ENCODE measurements at regions not wholly inside any gene's neighbourhood (a gene's known extent, or its start where the extent isn't known, plus 50 kb on each side); places are given as distances from the start of the nearest gene placed in this dataset.

DNA sequence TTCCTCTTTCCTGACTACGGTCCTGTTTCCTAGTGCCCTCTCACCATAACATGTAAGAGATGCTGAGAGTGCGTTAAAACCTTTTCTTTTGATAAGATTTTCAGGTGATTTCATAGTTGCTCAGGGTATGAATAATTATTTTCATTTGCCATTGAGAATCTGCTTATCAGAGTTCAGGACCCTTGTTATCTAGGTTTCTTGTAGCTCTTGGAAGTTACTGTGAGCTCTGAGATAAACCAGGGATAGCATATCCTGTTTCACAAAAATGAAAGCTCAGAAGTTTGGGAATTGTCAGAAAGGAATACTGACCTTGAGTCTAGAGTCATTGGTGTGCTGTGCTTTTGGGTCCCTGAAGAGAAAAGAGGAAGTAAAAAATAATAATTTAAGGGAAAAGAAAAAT lies 76.8 kb upstream of the PRKG1 start:
- TF ChIP-seq CREB1 (CRISPR knock-in tag; IDR thresholded peaks at IDR 0.05; ENCODE audit: low read depth) (no peak), POLR2AphosphoS5 (IDR thresholded peaks at IDR 0.05; ENCODE audit: low read depth) (no peak), EZH2phosphoT487 (IDR thresholded peaks at IDR 0.05; ENCODE audit: unreplicated experiment) (no peak), NANOG (IDR thresholded peaks at IDR 0.05; ENCODE audit: borderline replicate concordance) (no peak), EZH2 (IDR thresholded peaks at IDR 0.05; ENCODE audit: low read depth, unreplicated experiment) (no peak), JUNB (IDR thresholded peaks at IDR 0.05; ENCODE audit: unreplicated experiment) (no peak)
- TF ChIP-seq, protein P1, sequence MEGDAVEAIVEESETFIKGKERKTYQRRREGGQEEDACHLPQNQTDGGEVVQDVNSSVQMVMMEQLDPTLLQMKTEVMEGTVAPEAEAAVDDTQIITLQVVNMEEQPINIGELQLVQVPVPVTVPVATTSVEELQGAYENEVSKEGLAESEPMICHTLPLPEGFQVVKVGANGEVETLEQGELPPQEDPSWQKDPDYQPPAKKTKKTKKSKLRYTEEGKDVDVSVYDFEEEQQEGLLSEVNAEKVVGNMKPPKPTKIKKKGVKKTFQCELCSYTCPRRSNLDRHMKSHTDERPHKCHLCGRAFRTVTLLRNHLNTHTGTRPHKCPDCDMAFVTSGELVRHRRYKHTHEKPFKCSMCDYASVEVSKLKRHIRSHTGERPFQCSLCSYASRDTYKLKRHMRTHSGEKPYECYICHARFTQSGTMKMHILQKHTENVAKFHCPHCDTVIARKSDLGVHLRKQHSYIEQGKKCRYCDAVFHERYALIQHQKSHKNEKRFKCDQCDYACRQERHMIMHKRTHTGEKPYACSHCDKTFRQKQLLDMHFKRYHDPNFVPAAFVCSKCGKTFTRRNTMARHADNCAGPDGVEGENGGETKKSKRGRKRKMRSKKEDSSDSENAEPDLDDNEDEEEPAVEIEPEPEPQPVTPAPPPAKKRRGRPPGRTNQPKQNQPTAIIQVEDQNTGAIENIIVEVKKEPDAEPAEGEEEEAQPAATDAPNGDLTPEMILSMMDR (conservative IDR thresholded peaks at IDR 0.05; ENCODE audit: low read depth in 2 of 2): no peak
- TF ChIP-seq, protein P2, sequence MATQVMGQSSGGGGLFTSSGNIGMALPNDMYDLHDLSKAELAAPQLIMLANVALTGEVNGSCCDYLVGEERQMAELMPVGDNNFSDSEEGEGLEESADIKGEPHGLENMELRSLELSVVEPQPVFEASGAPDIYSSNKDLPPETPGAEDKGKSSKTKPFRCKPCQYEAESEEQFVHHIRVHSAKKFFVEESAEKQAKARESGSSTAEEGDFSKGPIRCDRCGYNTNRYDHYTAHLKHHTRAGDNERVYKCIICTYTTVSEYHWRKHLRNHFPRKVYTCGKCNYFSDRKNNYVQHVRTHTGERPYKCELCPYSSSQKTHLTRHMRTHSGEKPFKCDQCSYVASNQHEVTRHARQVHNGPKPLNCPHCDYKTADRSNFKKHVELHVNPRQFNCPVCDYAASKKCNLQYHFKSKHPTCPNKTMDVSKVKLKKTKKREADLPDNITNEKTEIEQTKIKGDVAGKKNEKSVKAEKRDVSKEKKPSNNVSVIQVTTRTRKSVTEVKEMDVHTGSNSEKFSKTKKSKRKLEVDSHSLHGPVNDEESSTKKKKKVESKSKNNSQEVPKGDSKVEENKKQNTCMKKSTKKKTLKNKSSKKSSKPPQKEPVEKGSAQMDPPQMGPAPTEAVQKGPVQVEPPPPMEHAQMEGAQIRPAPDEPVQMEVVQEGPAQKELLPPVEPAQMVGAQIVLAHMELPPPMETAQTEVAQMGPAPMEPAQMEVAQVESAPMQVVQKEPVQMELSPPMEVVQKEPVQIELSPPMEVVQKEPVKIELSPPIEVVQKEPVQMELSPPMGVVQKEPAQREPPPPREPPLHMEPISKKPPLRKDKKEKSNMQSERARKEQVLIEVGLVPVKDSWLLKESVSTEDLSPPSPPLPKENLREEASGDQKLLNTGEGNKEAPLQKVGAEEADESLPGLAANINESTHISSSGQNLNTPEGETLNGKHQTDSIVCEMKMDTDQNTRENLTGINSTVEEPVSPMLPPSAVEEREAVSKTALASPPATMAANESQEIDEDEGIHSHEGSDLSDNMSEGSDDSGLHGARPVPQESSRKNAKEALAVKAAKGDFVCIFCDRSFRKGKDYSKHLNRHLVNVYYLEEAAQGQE (IDR thresholded peaks at IDR 0.05; ENCODE audit: unreplicated experiment): no peak
- TF ChIP-seq, protein P3, sequence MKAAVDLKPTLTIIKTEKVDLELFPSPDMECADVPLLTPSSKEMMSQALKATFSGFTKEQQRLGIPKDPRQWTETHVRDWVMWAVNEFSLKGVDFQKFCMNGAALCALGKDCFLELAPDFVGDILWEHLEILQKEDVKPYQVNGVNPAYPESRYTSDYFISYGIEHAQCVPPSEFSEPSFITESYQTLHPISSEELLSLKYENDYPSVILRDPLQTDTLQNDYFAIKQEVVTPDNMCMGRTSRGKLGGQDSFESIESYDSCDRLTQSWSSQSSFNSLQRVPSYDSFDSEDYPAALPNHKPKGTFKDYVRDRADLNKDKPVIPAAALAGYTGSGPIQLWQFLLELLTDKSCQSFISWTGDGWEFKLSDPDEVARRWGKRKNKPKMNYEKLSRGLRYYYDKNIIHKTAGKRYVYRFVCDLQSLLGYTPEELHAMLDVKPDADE (IDR thresholded peaks at IDR 0.05): no peak
- TF ChIP-seq, protein P4, sequence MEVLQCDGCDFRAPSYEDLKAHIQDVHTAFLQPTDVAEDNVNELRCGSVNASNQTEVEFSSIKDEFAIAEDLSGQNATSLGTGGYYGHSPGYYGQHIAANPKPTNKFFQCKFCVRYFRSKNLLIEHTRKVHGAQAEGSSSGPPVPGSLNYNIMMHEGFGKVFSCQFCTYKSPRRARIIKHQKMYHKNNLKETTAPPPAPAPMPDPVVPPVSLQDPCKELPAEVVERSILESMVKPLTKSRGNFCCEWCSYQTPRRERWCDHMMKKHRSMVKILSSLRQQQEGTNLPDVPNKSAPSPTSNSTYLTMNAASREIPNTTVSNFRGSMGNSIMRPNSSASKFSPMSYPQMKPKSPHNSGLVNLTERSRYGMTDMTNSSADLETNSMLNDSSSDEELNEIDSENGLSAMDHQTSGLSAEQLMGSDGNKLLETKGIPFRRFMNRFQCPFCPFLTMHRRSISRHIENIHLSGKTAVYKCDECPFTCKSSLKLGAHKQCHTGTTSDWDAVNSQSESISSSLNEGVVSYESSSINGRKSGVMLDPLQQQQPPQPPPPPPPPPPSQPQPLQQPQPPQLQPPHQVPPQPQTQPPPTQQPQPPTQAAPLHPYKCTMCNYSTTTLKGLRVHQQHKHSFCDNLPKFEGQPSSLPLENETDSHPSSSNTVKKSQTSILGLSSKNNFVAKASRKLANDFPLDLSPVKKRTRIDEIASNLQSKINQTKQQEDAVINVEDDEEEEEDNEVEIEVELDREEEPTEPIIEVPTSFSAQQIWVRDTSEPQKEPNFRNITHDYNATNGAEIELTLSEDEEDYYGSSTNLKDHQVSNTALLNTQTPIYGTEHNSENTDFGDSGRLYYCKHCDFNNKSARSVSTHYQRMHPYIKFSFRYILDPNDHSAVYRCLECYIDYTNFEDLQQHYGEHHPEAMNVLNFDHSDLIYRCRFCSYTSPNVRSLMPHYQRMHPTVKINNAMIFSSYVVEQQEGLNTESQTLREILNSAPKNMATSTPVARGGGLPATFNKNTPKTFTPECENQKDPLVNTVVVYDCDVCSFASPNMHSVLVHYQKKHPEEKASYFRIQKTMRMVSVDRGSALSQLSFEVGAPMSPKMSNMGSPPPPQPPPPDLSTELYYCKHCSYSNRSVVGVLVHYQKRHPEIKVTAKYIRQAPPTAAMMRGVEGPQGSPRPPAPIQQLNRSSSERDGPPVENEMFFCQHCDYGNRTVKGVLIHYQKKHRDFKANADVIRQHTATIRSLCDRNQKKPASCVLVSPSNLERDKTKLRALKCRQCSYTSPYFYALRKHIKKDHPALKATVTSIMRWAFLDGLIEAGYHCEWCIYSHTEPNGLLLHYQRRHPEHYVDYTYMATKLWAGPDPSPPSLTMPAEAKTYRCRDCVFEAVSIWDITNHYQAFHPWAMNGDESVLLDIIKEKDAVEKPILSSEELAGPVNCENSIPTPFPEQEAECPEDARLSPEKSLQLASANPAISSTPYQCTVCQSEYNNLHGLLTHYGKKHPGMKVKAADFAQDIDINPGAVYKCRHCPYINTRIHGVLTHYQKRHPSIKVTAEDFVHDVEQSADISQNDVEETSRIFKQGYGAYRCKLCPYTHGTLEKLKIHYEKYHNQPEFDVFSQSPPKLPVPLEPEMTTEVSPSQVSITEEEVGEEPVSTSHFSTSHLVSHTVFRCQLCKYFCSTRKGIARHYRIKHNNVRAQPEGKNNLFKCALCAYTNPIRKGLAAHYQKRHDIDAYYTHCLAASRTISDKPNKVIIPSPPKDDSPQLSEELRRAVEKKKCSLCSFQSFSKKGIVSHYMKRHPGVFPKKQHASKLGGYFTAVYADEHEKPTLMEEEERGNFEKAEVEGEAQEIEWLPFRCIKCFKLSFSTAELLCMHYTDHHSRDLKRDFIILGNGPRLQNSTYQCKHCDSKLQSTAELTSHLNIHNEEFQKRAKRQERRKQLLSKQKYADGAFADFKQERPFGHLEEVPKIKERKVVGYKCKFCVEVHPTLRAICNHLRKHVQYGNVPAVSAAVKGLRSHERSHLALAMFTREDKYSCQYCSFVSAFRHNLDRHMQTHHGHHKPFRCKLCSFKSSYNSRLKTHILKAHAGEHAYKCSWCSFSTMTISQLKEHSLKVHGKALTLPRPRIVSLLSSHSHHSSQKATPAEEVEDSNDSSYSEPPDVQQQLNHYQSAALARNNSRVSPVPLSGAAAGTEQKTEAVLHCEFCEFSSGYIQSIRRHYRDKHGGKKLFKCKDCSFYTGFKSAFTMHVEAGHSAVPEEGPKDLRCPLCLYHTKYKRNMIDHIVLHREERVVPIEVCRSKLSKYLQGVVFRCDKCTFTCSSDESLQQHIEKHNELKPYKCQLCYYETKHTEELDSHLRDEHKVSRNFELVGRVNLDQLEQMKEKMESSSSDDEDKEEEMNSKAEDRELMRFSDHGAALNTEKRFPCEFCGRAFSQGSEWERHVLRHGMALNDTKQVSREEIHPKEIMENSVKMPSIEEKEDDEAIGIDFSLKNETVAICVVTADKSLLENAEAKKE (CRISPR knock-in tag; IDR thresholded peaks at IDR 0.05): no peak

All from GM23338 (cell line).